WTC11 (cell line): ENCODE measurements at regions not wholly inside any gene's neighbourhood (a gene's known extent, or its start where the extent isn't known, plus 50 kb on each side); places are given as distances from the start of the nearest gene placed in this dataset.

Experiments
- ATF3 ChIP-seq: sonication (generic); formaldehyde crosslinking; conservative IDR thresholded peaks from 2 replicates; pipeline ENCODE4 v1.8.1; 2022; ENCODE audit warnings: mild to moderate bottlenecking, missing genetic modification reagents
- CTCF ChIP-seq: fragments of 200-600 bp; IDR thresholded peaks from 2 replicates; pipeline ENCODE4 v1.8.0; 2022; ENCODE audit warnings: antibody characterized with exemption

- TF ChIP-seq ATF3 (CRISPR knock-in tag): no peak
- no peak for TF ChIP-seq CTCF
Measured at GRCh38 chr13:105142556-105142955, 1392.9 kb downstream of the EFNB2 start.
